Left lobe of liver (tissue), 2 donors: ENCODE measurements at regions not wholly inside any gene's neighbourhood (a gene's known extent, or its start where the extent isn't known, plus 50 kb on each side); places are given as distances from the start of the nearest gene placed in this dataset.
A peak's percentile ranks its signal among the peaks of the same experiment; 100 is the strongest.
"Not testable (repeated sequence)": the region's sequence is repeated elsewhere in the genome, so short reads cannot be mapped to it uniquely, and the experiment has no call there.

Experiments
- ATAC-seq: fragments of 200-7000 bp; cut with Tn5 transposase; one replicate; pipeline ENCODE4 v1.9.1; 2020; ENCODE audit warnings: mild to moderate bottlenecking, moderate library complexity
- DNase-seq: peaks from one replicate; pipeline ENCODE4 v3.0.0-alpha.2; 2020; ENCODE audit warnings: low spot score
- donor health status: DM: no; HTN: no; CAD: no; lungs with moderate emphysema.
- donor health status: DM: no; HTN: yes; CAD: no.

GRCh38 chr20:40287683-40288082, 401.4 kb downstream of the MAFB start:
- ATAC-seq (no peak), DNase-seq (no peak)

DNA sequence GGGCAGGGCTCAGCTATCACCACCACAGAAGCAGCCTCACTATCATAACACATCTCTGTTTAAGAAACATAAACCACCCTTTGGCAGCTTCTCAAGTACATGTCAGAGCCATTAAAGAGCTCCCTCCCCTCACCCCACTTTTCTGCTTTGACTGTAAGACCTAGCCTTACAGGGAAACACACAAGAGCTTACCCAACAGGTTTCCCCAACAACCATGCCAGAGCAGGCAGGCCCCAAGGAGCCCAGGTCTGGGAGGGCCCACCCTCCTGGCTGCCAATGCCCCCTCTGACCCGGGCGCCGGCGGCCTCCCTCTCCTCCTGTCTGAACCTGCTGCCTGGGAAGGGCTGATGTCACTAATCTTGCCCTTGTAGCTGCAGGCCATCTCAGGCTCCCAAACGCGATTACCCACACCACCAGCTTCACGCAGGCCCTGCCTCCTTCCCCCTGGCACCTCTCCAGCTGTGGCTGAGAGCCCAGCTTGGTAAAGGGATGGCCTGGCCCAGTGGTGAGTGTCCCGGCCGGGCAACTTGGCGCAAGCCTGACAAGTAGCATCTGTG, 402.0 kb downstream of the MAFB start:
- DNase-seq (peak; percentile 50), ATAC-seq (peak; percentile 57)

GRCh38 chr20:40284611-40285010, 404.4 kb downstream of the MAFB start:
- no peak for ATAC-seq
- DNase-seq: no peak

GRCh38 chr20:40283689-40284088, 405.3 kb downstream of the MAFB start:
- ATAC-seq (no peak), DNase-seq (no peak)

GRCh38 chr20:40282941-40283340, 406.1 kb downstream of the MAFB start:
- DNase-seq (no peak), ATAC-seq (no peak)

DNA sequence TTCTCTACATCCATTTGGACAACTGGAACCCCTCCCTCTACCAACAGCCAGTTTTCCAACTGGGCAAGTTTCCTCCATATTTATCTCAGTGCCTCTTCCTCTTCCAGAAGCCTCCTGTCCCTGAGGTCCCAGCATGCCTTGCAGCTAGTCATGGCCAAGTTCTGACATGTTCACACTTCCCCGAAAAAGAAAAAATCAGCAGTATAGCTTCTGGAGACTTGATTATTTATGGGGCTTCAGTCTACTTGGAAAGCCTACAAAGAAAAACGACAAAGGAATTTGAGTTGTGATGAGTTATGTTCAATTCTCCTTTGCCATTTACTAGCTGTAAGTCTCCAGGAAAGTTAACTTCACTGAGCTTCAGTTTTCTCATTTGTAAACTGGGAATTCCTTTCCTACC, 406.5 kb downstream of the MAFB start:
- DNase-seq: no peak
- ATAC-seq: no peak

DNA sequence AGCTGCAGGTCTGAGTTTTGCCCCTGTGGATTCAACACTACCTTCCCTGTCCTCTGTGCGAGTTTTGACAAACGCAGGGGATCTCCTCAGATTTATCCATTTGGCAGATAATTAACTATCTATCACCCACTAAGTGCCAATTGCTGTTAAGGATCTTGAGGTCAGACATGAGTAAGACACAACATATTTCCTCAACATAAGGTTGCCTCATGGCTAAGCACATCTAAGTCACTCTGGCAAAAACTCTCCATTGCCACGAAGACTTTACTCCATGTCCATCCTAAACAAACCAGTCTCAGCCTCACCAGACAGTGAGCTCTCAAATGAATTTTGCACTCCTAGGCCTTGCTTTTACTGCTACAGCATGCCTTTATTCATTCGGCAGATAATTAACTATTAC, 408.4 kb downstream of the MAFB start:
- no peak for DNase-seq
- ATAC-seq: no peak

GRCh38 chr20:40279390-40279789, 409.6 kb downstream of the MAFB start:
- ATAC-seq (peak; percentile 59), DNase-seq (no peak)

- ATAC-seq (no peak), DNase-seq (no peak)
These were observed 410.4 kb downstream of the MAFB start for GRCh38 chr20:40278673-40279072.

DNA sequence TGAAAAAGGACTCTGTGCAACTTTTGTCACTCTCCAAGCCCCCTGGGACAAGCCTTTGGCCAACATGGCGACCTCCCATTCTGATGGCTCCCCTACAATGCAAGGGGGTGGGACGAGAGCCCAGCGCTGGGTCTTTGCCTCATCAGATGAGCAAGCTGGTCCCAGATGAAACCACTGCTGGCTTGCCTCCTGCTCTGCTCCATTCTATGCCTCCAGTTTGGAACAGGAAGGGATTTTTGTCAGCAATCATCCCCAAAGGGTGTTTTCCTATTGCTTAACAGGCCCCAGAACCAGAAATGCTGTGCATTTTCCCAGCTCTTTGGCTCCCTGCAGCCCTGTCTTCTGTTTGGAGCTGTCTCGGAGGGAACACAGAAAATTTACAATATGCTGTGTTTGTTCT, 412.7 kb downstream of the MAFB start:
- DNase-seq: no peak
- ATAC-seq: no peak

DNA sequence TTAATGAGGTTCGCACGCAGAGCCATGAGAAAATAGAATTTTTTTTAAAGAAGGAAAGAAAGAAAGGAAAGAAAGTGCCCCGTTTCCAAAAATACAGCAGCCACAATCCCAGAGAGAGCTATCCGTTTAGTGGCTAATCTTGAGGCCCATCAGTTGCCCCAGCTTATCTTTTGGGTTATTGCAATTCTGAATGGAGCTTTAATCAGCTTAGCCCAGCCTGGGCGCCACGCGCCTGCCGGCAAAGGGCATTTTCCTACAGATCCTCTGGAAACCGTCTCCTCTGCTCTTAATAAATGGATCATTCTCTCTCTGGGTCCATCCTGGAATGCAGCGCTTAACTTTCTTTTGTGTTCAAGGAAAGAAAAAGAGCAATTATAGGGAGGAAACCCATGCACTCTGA, 413.3 kb downstream of the MAFB start:
- no peak for DNase-seq
- ATAC-seq: no peak

DNA sequence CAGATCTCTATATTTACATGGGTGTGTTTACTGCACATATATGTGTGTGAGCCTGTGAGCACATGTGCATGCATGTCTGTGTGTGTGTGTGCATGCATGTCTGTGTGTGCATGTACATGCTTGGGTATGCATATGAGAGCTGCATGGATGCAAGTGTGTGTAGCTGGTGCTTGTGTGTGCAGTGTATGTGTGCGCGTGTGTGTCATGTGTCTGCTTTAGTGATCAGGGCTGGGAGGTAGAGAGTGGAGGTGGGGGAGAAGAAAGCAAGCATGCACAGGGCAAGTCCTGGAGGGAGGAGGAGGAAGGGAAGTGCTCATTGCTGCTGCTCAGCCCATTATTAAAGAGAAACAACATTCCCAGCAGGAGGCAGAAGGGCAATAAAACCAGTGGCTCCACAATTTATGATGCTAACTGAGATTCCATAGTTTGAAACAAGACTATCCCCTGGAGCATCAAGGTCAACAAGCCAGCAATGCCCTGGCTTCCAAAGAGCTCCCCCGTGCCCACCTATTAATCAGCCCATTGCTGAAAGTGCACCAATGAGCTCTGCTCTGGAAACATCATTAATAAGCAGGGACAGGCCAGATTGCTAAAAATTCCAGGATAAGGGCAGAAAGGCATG, 414.0 kb downstream of the MAFB start:
- DNase-seq: no peak
- ATAC-seq: no peak

- DNase-seq, ATAC-seq: not testable (repeated sequence)
These were observed 419.8 kb downstream of the MAFB start for GRCh38 chr20:40269274-40269673.

GRCh38 chr20:40268321-40269075, 420.5 kb downstream of the MAFB start:
- DNase-seq: no peak
- no peak for ATAC-seq

- DNase-seq (peak; percentile 60), ATAC-seq (peak; percentile 95)
These were observed 423.1 kb downstream of the MAFB start for GRCh38 chr20:40265825-40266533.

DNA sequence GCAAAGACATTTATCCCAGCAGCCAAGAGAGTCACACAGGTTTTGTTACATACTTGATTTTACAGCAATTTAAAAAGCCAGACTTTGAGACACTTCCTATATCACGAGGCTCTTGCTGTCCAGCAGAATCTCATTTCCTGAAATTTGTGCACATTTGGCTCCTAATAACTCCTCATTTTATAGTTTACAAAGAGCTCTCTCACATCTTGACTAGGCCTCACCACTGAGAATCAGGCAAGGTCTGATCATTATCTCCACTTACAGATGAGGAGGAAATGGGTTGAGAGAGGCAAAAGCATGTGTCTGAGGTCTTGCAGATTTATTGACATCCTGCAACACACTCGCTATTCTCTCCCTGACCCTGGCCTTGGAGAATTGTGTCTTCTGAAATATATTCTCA, 426.8 kb downstream of the MAFB start:
- DNase-seq (no peak), ATAC-seq (no peak)

- ATAC-seq: no peak
These were observed 430.1 kb downstream of the MAFB start for GRCh38 chr20:40258931-40259330.

GRCh38 chr20:40257763-40258162, 431.3 kb downstream of the MAFB start:
- ATAC-seq (no peak), DNase-seq (no peak)

More at GRCh38 chr20:40258931-40259330, 430.1 kb downstream of the MAFB start:
- DNase-seq: no peak

DNA sequence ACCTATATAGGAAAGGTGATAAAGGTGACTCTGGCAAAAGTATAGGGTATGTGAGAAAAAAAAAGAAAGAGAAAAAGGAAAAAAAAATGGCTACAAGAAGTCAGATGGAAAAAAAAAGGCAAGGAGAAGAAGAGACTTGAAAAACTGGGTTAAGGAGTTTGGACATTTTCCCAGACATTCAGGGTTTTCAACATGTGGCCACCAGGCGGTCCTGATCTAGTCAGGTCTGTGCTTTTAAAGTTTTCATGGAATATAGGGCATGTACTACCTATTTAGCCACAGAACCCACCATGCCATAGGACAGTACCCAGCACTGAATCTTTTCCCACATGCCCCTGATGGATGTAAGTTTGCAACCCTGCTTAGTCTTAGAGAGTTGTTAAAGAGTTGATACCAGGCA, 433.7 kb downstream of the MAFB start:
- no peak for ATAC-seq
- DNase-seq: no peak

DNA sequence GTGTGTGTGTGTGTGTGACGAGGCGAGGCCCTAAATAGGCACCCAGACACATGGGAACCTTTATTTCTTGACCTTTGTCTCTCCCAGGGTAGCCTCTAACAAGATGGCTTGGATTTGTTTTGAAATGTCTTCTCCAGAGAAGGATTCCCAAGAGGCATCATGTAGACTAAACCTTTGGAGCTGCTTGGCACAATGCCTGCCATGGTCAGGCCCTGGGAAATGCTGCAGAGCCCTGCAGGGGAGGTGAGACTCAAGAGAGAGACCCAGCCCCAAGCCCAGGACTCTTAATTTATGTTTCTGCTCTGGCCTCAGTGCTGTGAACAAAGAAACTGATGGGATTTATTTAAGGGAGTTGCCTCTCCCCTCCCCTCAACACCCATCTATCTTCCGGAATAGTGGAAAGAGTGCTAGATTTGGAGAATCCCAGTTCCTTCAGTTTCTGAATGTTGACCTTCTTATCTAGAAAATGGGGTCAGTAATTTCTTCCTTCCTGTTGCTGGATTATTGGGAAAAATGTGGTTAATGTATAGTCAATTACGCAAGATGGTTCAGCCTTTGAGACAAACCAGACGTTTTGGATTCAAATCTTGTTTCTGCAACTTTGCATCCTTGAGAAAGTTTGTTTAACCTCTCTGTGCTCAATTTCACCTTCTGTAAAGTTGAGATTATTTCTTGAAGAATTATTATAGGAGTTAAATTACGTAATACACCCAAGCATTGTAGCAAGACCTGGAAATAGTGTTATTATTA, 434.8 kb downstream of the MAFB start:
- ATAC-seq (no peak), DNase-seq (no peak)
